NB4 (cell line): ENCODE measurements at regions not wholly inside any gene's neighbourhood (a gene's known extent, or its start where the extent isn't known, plus 50 kb on each side); places are given as distances from the start of the nearest gene placed in this dataset.

Source experiments
- DNase-seq: peaks from one replicate; pipeline ENCODE4 v3.0.0; 2010; ENCODE audit warnings: low read depth
- H3K4me3 ChIP-seq: one replicate; pipeline ENCODE4 v1.5.1; 2011; ENCODE audit warnings: mild to moderate bottlenecking, low read depth, low read length, moderate library complexity
- MYC ChIP-seq: IDR thresholded peaks from 2 replicates; pipeline ENCODE4 v1.6.1; 2011; ENCODE audit warnings: low read depth, low read length
- POLR2A ChIP-seq: IDR thresholded peaks from 2 replicates; pipeline ENCODE4 v1.6.1; 2011; ENCODE audit warnings: mild to moderate bottlenecking; ENCODE audit not compliant: insufficient read length; ENCODE audit errors: extremely low read depth
- TF ChIP-seq, protein P1 (sequence below): IDR thresholded peaks from 2 replicates; pipeline ENCODE4 v1.6.1; 2011; ENCODE audit warnings: low read depth, low read length
- TF ChIP-seq, protein P2 (sequence below): IDR thresholded peaks from one replicate; pipeline ENCODE4 v1.5.1; 2012; ENCODE audit warnings: low read depth, low read length

DNA sequence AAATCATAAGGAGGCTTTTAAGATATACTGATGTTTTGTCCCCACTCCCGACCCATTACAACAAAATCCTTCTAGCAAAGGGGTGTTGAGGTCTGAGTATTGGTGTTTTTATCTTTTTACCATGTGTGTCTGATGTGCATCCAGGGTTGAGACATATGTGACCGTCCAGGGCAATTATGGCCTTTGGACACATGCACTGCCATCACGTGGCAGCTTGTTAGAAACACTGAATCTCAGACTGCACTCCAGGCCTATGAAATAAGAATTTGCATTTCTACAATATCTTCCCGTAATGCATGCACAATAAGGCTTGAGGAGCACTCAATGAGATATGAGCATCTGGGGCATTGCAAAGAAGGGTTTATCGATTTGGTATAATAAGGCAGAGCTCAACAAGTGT is 235.1 kb upstream of the ZNF804A start:
- TF ChIP-seq, protein P1, sequence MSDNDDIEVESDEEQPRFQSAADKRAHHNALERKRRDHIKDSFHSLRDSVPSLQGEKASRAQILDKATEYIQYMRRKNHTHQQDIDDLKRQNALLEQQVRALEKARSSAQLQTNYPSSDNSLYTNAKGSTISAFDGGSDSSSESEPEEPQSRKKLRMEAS = 0 out of 2 replicates have a peak, but pooled peaks have one; percentile 16
- TF ChIP-seq MYC = no peak
- H3K4me3 ChIP-seq = no peak overlapping the region
- peak; percentile 20 for DNase-seq

DNA sequence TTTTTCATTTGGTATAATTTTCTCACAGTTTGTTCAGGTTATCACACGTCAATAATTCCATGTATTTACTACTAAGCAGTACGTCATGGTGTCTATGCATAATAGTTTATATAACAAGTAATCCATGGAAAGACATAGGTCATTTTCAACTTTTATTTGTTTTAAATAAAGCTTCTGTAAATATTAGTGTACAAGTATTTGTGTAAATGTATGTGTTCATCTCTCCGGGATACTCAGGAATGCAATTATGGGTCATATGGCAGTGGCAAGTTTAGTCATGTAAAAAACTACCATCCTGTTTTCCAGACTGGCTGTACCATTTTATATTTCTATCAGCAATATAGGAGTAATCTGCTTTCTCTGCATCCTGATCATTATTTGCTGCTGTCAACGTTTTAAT is 231.1 kb upstream of the ZNF804A start:
- no peak overlapping the region for H3K4me3 ChIP-seq
- DNase-seq = no peak
- TF ChIP-seq MYC (no peak), POLR2A (no peak)
- TF ChIP-seq, protein P2, sequence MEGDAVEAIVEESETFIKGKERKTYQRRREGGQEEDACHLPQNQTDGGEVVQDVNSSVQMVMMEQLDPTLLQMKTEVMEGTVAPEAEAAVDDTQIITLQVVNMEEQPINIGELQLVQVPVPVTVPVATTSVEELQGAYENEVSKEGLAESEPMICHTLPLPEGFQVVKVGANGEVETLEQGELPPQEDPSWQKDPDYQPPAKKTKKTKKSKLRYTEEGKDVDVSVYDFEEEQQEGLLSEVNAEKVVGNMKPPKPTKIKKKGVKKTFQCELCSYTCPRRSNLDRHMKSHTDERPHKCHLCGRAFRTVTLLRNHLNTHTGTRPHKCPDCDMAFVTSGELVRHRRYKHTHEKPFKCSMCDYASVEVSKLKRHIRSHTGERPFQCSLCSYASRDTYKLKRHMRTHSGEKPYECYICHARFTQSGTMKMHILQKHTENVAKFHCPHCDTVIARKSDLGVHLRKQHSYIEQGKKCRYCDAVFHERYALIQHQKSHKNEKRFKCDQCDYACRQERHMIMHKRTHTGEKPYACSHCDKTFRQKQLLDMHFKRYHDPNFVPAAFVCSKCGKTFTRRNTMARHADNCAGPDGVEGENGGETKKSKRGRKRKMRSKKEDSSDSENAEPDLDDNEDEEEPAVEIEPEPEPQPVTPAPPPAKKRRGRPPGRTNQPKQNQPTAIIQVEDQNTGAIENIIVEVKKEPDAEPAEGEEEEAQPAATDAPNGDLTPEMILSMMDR = no peak
- TF ChIP-seq, protein P1 = no peak

DNA sequence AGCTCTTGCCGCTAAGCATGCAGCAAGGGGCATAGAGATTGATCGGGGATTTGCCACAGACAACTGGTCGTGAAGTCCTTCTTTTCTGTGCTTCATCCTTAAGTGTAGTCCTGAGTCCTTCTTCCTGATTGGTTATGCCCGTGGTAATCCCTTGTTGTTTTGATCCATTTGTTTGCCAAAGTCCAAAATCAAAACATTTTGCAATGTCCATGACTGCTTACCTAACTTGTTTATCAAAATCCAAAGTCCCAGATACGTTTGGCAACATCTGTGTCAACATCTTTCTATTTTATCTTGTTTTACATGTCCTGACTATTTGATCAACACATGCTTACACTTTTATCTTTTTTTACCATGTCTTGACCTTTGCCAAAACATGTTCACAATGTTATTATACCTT is 229.0 kb upstream of the ZNF804A start:
- H3K4me3 ChIP-seq = no peak overlapping the region
- TF ChIP-seq, protein P1 = no peak
- no peak for DNase-seq

DNA sequence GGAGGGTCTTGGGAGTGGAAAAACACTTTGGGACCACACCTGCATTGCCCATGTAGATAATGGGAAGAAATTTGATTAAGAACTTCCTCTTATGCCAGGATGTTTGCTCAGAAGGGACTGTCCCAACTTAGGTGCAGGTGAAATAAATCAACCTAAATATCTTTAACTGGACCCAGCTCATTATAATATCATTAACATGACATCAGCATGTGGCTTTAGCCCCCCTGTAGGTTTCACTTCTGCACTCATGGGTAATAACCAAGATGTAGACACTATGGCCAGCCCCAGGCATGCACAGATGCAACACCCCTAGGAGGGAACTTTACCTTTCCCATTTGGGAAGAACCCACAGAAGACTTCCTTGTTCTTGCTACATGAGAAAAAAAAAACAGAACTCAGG is 227.4 kb upstream of the ZNF804A start:
- TF ChIP-seq, protein P2 = no peak
- TF ChIP-seq POLR2A (no peak), MYC (no peak)
- TF ChIP-seq, protein P1 = no peak
- DNase-seq = no peak
- H3K4me3 ChIP-seq = no peak overlapping the region

DNA sequence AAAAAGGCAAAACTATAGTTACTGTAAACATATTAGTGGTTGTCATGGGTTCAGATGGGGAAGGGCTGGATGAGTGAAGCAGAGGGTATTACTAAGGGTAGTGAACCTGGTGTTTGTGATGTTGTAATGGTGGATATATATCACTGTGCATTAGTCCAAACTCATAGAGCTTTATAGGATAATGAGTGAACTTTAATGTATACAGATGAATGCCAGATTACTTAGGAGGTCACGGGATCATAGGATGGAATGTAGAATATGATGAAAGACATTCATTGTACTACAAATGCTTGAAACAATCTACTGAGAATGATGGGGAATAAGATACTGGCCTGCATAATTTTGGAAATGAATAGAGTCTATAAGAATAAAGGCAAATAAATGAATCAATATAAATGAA is 226.7 kb upstream of the ZNF804A start:
- H3K4me3 ChIP-seq = no peak overlapping the region
- DNase-seq = no peak
- TF ChIP-seq MYC (no peak), POLR2A (no peak)
- TF ChIP-seq, protein P1 = no peak
- TF ChIP-seq, protein P2 = no peak

DNA sequence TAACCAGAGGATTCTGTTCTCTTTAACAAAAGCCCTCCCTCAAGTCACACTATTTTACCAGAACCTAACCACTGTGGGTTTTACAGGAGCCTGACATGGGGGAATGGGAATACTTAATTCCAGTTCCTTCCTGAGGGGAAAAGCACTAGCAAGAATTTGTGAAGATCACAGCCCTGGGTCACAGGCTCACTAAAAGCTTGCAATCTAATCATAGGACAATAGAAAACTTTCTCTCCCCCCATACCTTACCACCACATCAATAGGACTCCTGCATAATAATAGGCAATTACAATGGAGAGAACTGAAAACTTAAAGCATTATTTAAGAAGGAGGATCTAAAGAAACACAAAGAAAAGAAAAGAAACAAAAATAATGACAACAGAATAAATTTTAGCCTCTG is 225.8 kb upstream of the ZNF804A start:
- DNase-seq = no peak

DNA sequence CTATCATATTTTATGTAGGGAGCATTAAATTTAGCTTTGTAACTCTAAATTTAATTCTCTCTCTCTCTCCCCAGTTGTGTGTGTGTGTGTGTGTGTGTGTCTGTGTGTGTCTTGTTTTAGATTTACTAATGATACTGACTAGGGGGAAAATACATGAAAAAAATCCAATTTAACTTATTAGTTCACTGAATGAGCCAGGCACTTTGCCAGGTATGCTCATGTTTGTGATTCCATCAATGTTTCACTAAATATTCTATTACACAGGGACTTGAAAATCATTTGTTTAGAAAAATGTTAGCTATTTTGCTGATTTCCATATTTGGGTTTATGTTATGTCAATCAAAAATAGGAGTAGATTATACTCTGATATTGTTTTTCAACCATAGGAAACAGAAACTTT is 203.7 kb upstream of the ZNF804A start:
- TF ChIP-seq, protein P1 = no peak
- TF ChIP-seq, protein P2 = no peak
- no peak for TF ChIP-seq MYC
- no peak for TF ChIP-seq POLR2A
- DNase-seq = no peak
- no peak overlapping the region for H3K4me3 ChIP-seq

More for the DNA sequence above, 225.8 kb upstream of the ZNF804A start:
- no peak overlapping the region for H3K4me3 ChIP-seq
- TF ChIP-seq POLR2A (no peak), MYC (no peak)
- TF ChIP-seq, protein P2 = no peak
- TF ChIP-seq, protein P1 = no peak
